Right lobe of liver (tissue), 6 donors: ENCODE measurements at regions not wholly inside any gene's neighbourhood (a gene's known extent, or its start where the extent isn't known, plus 50 kb on each side); places are given as distances from the start of the nearest gene placed in this dataset.

Experiments
- ATAC-seq, 4 donors: fragments of 200-7000 bp; cut with Tn5 transposase; one replicate each; pipeline ENCODE4 v1.9.1; 2020; ENCODE audit warnings: mild to moderate bottlenecking in 4 of 4, moderate library complexity in 4 of 4
- DNase-seq, 3 donors: peaks; one replicate each; pipeline ENCODE4 v3.0.0-alpha.2; 2020
- H3K27ac ChIP-seq, 3 donors: fragments of 200-600 bp; one replicate each; pipeline ENCODE4 v1.8.0; 2022
- H3K27me3 ChIP-seq, 2 donors: fragments of 200-600 bp; one replicate each; pipeline ENCODE4 v1.8.0; 2022
- H3K36me3 ChIP-seq, 4 donors: fragments of 200-600 bp; sonication (generic) in 1 of 4; one replicate each; pipeline versions ENCODE4 v1.5.1 to v1.8.0; 2017 to 2022; ENCODE audit warnings: control low read depth in 1 of 4
- H3K4me1 ChIP-seq, 4 donors: fragments of 200-600 bp; sonication (generic) in 1 of 4; one replicate each; pipeline versions ENCODE4 v1.5.1 to v1.8.0; 2017 to 2022; ENCODE audit warnings: control low read depth in 1 of 4
- H3K4me3 ChIP-seq, 3 donors: fragments of 200-600 bp; one replicate each; pipeline ENCODE4 v1.8.0; 2022
- H3K9me3 ChIP-seq, 4 donors: fragments of 200-600 bp; sonication (generic) in 1 of 4; one replicate each; pipeline versions ENCODE4 v1.5.1 to v1.8.0; 2017 to 2022; ENCODE audit warnings: control low read depth in 1 of 4
- CTCF ChIP-seq, 4 donors: fragments of 200-600 bp in 3 of 4; fragments of 450-650 bp in 1 of 4; IDR thresholded peaks; one replicate each; pipeline versions ENCODE4 v1.5.1 to v1.8.0; 2016 to 2022; ENCODE audit warnings: antibody characterized with exemption in 4 of 4, mild to moderate bottlenecking in 2 of 4
- POLR2A ChIP-seq: fragments of 450-650 bp; IDR thresholded peaks from one replicate; pipeline ENCODE4 v1.6.1; 2017; ENCODE audit warnings: antibody characterized with exemption, mild to moderate bottlenecking
- WGBS: methylation state at CpG from one replicate; pipeline ENCODE4 v1.1.6; 2018; ENCODE audit warnings: low coverage, low lambda C conversion rate; ENCODE audit not compliant: insufficient coverage; ENCODE audit errors: missing lambda C conversion rate; 5-methylcytosine and 5-hydroxymethylcytosine counted together
- intact Hi-C, 2 donors: fragments of 100-400 bp; cut with DNase I; formaldehyde crosslinking; loops; one replicate each; pipeline versions ENCODE4 v1.11.2 to v1.14.1; 2022
- donor health status: DM: no; HTN: yes; CAD: no.
- donor health status: DM: no; HTN: no; CAD: no.
- donor health status: DM: no; HTN: no; CAD: no.
- donor health status: DM: no; HTN: yes; CAD: no.
- donor health status: DM: no; HTN: yes; CAD: no.

- Histone ChIP-seq H3K4me3 (no peak overlapping the region), H3K27ac (no peak overlapping the region), H3K27me3 (no peaks in the 10 kb centered on the region), H3K4me1 (no peaks in the 10 kb centered on the region), H3K9me3 (no peaks in the 10 kb centered on the region), H3K36me3 (no peaks in the 10 kb centered on the region)
- intact Hi-C loops: no loop called here
- no peak for ATAC-seq
- TF ChIP-seq POLR2A (no peak), CTCF (IDR thresholded peaks at IDR 0.05) (no peak)
- 55% methylated on average over 3 of the region's 3 CpGs for WGBS
- DNase-seq: no peak
Measured at GRCh38 chr11:33646629-33647028, 54.0 kb downstream of the C11orf91 start.

- 80% methylated on average over 4 of the region's 4 CpGs for WGBS
- intact Hi-C loops: no loop called here
- no peak for ATAC-seq
Measured at GRCh38 chr11:33646168-33646567, 54.5 kb downstream of the C11orf91 start.

GRCh38 chr11:33645686-33646085, 54.9 kb downstream of the C11orf91 start:
- H3K27me3 ChIP-seq: no peaks in the 10 kb centered on the region
- WGBS: 0% methylated on average over 1 of the region's 20 CpGs
- no peaks in the 10 kb centered on the region for H3K9me3 ChIP-seq
- TF ChIP-seq POLR2A (no peak), CTCF (IDR thresholded peaks at IDR 0.05) (no peak)
- peak in 1 of 4 donors; percentile 27 for ATAC-seq
- H3K27ac ChIP-seq: no peak overlapping the region
- no peaks in the 10 kb centered on the region for H3K4me1 ChIP-seq
- DNase-seq: no peak
- H3K4me3 ChIP-seq: no peak overlapping the region
- H3K36me3 ChIP-seq: no peaks in the 10 kb centered on the region
- intact Hi-C loops: no loop called here

More at GRCh38 chr11:33646168-33646567, 54.5 kb downstream of the C11orf91 start:
- Histone ChIP-seq H3K27ac (no peak overlapping the region), H3K27me3 (no peaks in the 10 kb centered on the region), H3K9me3 (no peaks in the 10 kb centered on the region), H3K36me3 (no peaks in the 10 kb centered on the region), H3K4me3 (no peak overlapping the region), H3K4me1 (no peaks in the 10 kb centered on the region)
- no peak for DNase-seq
- no peak for TF ChIP-seq POLR2A
- TF ChIP-seq CTCF (IDR thresholded peaks at IDR 0.05): no peak

- no peaks in the 10 kb centered on the region for H3K27me3 ChIP-seq
- intact Hi-C loops: no loop called here
- H3K4me3 ChIP-seq: no peak overlapping the region
- H3K4me1 ChIP-seq: no peaks in the 10 kb centered on the region
- DNase-seq (no peak), ATAC-seq (no peak)
- H3K36me3 ChIP-seq: no peaks in the 10 kb centered on the region
- no peak for TF ChIP-seq POLR2A
- no peak for TF ChIP-seq CTCF (IDR thresholded peaks at IDR 0.05)
- no peak overlapping the region for H3K27ac ChIP-seq
- 48% methylated on average over 3 of the region's 3 CpGs for WGBS
- no peaks in the 10 kb centered on the region for H3K9me3 ChIP-seq
Measured at GRCh38 chr11:33643167-33643824, 57.3 kb downstream of the C11orf91 start.
